Liver (tissue), 8 donors: ENCODE measurements at regions not wholly inside any gene's neighbourhood (a gene's known extent, or its start where the extent isn't known, plus 50 kb on each side); places are given as distances from the start of the nearest gene placed in this dataset.

Experiments used
- DNase-seq: peaks from one replicate; pipeline ENCODE4 v3.0.0-alpha.2; 2017; ENCODE audit warnings: low spot score
- H3K27ac ChIP-seq, 2 donors: one replicate each; pipeline ENCODE4 v1.7.0; 2013; ENCODE audit warnings: inconsistent platforms in 2 of 2, low read length in 2 of 2, control low read depth in 1 of 2, low read depth in 1 of 2, mild to moderate bottlenecking in 1 of 2
- H3K27me3 ChIP-seq, 4 donors: one replicate each; pipeline versions ENCODE4 v1.6.1 to v1.7.0; 2013; ENCODE audit warnings: low read length in 3 of 4, inconsistent platforms in 1 of 4, mild to moderate bottlenecking in 1 of 4, moderate library complexity in 1 of 4; ENCODE audit not compliant: control insufficient read depth in 4 of 4, insufficient read depth in 4 of 4
- H3K36me3 ChIP-seq, 4 donors: one replicate each; pipeline versions ENCODE4 v1.6.1 to v1.7.0; 2013; ENCODE audit warnings: low read length in 3 of 4, mild to moderate bottlenecking in 3 of 4, low read depth in 1 of 4, moderate library complexity in 1 of 4; ENCODE audit not compliant: control insufficient read depth in 4 of 4, insufficient read depth in 3 of 4
- H3K4me1 ChIP-seq, 4 donors: one replicate each; pipeline versions ENCODE4 v1.6.1 to v1.7.0; 2013; ENCODE audit warnings: low read length in 3 of 4, mild to moderate bottlenecking in 3 of 4, moderate library complexity in 1 of 4; ENCODE audit not compliant: control insufficient read depth in 4 of 4, insufficient read depth in 4 of 4
- H3K4me3 ChIP-seq, 3 donors: one replicate each; pipeline versions ENCODE4 v1.6.1 to v1.7.0; 2013; ENCODE audit warnings: low read length in 3 of 3, control low read depth in 1 of 3, low read depth in 1 of 3, mild to moderate bottlenecking in 1 of 3
- H3K9ac ChIP-seq, 2 donors: one replicate each; pipeline ENCODE4 v1.7.0; 2013; ENCODE audit warnings: low read length in 2 of 2, mild to moderate bottlenecking in 2 of 2, moderate library complexity in 2 of 2, control low read depth in 1 of 2, low read depth in 1 of 2
- H3K9me3 ChIP-seq, 4 donors: one replicate each; pipeline versions ENCODE4 v1.6.1 to v1.7.0; 2013; ENCODE audit warnings: low read length in 3 of 4; ENCODE audit not compliant: control insufficient read depth in 4 of 4
- CTCF ChIP-seq: fragments of 150-350 bp; IDR thresholded peaks from 2 replicates; pipeline ENCODE4 v1.5.1; 2017; ENCODE audit warnings: improper control_type of control experiment, low read depth, low read length; ENCODE audit not compliant: missing input control
- EGR1 ChIP-seq, 2 donors: IDR thresholded peaks; 2 replicates each; pipeline ENCODE4 v1.6.1; 2016 to 2018; ENCODE audit warnings: antibody characterized with exemption in 2 of 2, low read depth in 2 of 2
- FOXA1 ChIP-seq: IDR thresholded peaks from 2 replicates; pipeline ENCODE4 v1.6.1; 2016; ENCODE audit warnings: antibody characterized with exemption
- FOXA2 ChIP-seq: IDR thresholded peaks from 2 replicates; pipeline ENCODE4 v1.6.1; 2016; ENCODE audit warnings: antibody characterized with exemption
- GABPA ChIP-seq, 2 donors: IDR thresholded peaks in 1 of 2; conservative IDR thresholded peaks in 1 of 2; 2 replicates each; pipeline ENCODE4 v1.6.1; 2016; ENCODE audit warnings: antibody characterized with exemption in 2 of 2, mild to moderate bottlenecking in 1 of 2, moderate library complexity in 1 of 2
- HNF4A ChIP-seq, 2 donors: conservative IDR thresholded peaks; 2 replicates each; pipeline ENCODE4 v1.6.1; 2016; ENCODE audit warnings: antibody characterized with exemption in 2 of 2, mild to moderate bottlenecking in 2 of 2
- HNF4G ChIP-seq: IDR thresholded peaks from 2 replicates; pipeline ENCODE4 v1.6.1; 2016; ENCODE audit warnings: antibody characterized with exemption
- JUND ChIP-seq, 2 donors: IDR thresholded peaks; 2 replicates each; pipeline ENCODE4 v1.6.1; 2016; ENCODE audit warnings: antibody characterized with exemption in 2 of 2
- NR2F2 ChIP-seq: IDR thresholded peaks from 2 replicates; pipeline ENCODE4 v1.6.1; 2016; ENCODE audit warnings: antibody characterized with exemption
- RAD21 ChIP-seq, 2 donors: IDR thresholded peaks; 2 replicates each; pipeline ENCODE4 v1.6.1; 2016; ENCODE audit warnings: antibody characterized with exemption in 2 of 2, mild to moderate bottlenecking in 2 of 2
- RXRA ChIP-seq, 2 donors: IDR thresholded peaks; 2 replicates each; pipeline ENCODE4 v1.6.1; 2017 to 2018; ENCODE audit warnings: antibody characterized with exemption in 2 of 2, mild to moderate bottlenecking in 1 of 2
- SP1 ChIP-seq: IDR thresholded peaks from 2 replicates; pipeline ENCODE4 v1.6.1; 2018; ENCODE audit warnings: antibody characterized with exemption, mild to moderate bottlenecking
- TAF1 ChIP-seq: conservative IDR thresholded peaks from 2 replicates; pipeline ENCODE4 v1.6.1; 2016; ENCODE audit warnings: antibody characterized with exemption, mild to moderate bottlenecking
- YY1 ChIP-seq: IDR thresholded peaks from 2 replicates; pipeline ENCODE4 v1.6.1; 2016; ENCODE audit warnings: antibody characterized with exemption, mild to moderate bottlenecking
- WGBS: extraction: QIAGEN DNeasy Blood & Tissue Kit; methylation state at CpG from one replicate; pipeline ENCODE4 v1.1.7; 2013; 5-methylcytosine and 5-hydroxymethylcytosine counted together
- TF ChIP-seq, protein P1 (sequence below): IDR thresholded peaks from 2 replicates; pipeline ENCODE4 v1.6.1; 2016; ENCODE audit warnings: antibody characterized with exemption
- TF ChIP-seq, protein P2 (sequence below): IDR thresholded peaks from 2 replicates; pipeline ENCODE4 v1.6.1; 2016; ENCODE audit warnings: antibody characterized with exemption, mild to moderate bottlenecking
- TF ChIP-seq, protein P3 (sequence below): IDR thresholded peaks from 2 replicates; pipeline ENCODE4 v1.6.1; 2016; ENCODE audit warnings: antibody characterized with exemption
- donor health status: healthy.
- donor health status: healthy.
- donor health status: healthy.
- donor health status: healthy.
- donor health status: healthy.

- Histone ChIP-seq H3K27me3 (no peaks in the 10 kb centered on the region), H3K4me3 (no peak overlapping the region), H3K9ac (no peak overlapping the region), H3K27ac (no peak overlapping the region), H3K4me1 (no peaks in the 10 kb centered on the region), H3K36me3 (no peaks in the 10 kb centered on the region), H3K9me3 (no peaks in the 10 kb centered on the region)
- 97% methylated on average over 5 of the region's 5 CpGs for WGBS
- TF ChIP-seq, protein P1, sequence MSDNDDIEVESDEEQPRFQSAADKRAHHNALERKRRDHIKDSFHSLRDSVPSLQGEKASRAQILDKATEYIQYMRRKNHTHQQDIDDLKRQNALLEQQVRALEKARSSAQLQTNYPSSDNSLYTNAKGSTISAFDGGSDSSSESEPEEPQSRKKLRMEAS = no peak
- TF ChIP-seq FOXA2 = no peak
- DNase-seq = no peak
Observed at GRCh38 chr9:82302968-82303655, 314.5 kb downstream of the SPATA31D1 start.

- Histone ChIP-seq H3K4me3 (no peak overlapping the region), H3K9ac (no peak overlapping the region), H3K27me3 (no peaks in the 10 kb centered on the region), H3K27ac (no peak overlapping the region), H3K9me3 (no peaks in the 10 kb centered on the region), H3K36me3 (no peaks in the 10 kb centered on the region), H3K4me1 (peaks cover 0 to 5% (median 2%) of the 10 kb centered on the region in 4 donors)
- no peak for DNase-seq
- 96% methylated on average over 3 of the region's 3 CpGs for WGBS
- TF ChIP-seq FOXA1 = no peak
- no peak for TF ChIP-seq RAD21 (IDR thresholded peaks at IDR 0.05)
- TF ChIP-seq RXRA (IDR thresholded peaks at IDR 0.05) = no peak
- TF ChIP-seq, protein P2, sequence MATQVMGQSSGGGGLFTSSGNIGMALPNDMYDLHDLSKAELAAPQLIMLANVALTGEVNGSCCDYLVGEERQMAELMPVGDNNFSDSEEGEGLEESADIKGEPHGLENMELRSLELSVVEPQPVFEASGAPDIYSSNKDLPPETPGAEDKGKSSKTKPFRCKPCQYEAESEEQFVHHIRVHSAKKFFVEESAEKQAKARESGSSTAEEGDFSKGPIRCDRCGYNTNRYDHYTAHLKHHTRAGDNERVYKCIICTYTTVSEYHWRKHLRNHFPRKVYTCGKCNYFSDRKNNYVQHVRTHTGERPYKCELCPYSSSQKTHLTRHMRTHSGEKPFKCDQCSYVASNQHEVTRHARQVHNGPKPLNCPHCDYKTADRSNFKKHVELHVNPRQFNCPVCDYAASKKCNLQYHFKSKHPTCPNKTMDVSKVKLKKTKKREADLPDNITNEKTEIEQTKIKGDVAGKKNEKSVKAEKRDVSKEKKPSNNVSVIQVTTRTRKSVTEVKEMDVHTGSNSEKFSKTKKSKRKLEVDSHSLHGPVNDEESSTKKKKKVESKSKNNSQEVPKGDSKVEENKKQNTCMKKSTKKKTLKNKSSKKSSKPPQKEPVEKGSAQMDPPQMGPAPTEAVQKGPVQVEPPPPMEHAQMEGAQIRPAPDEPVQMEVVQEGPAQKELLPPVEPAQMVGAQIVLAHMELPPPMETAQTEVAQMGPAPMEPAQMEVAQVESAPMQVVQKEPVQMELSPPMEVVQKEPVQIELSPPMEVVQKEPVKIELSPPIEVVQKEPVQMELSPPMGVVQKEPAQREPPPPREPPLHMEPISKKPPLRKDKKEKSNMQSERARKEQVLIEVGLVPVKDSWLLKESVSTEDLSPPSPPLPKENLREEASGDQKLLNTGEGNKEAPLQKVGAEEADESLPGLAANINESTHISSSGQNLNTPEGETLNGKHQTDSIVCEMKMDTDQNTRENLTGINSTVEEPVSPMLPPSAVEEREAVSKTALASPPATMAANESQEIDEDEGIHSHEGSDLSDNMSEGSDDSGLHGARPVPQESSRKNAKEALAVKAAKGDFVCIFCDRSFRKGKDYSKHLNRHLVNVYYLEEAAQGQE = no peak
- no peak for TF ChIP-seq FOXA2
- no peak for TF ChIP-seq GABPA (IDR thresholded peaks at IDR 0.05 in 1 of 2, conservative IDR thresholded peaks at IDR 0.05 in 1 of 2)
- no peak for TF ChIP-seq EGR1 (IDR thresholded peaks at IDR 0.05; ENCODE audit: low read depth in 2 of 2)
- no peak for TF ChIP-seq NR2F2
- no peak for TF ChIP-seq YY1
- no peak for TF ChIP-seq HNF4G
- no peak for TF ChIP-seq CTCF
- no peak for TF ChIP-seq JUND (IDR thresholded peaks at IDR 0.05)
- TF ChIP-seq, protein P3, sequence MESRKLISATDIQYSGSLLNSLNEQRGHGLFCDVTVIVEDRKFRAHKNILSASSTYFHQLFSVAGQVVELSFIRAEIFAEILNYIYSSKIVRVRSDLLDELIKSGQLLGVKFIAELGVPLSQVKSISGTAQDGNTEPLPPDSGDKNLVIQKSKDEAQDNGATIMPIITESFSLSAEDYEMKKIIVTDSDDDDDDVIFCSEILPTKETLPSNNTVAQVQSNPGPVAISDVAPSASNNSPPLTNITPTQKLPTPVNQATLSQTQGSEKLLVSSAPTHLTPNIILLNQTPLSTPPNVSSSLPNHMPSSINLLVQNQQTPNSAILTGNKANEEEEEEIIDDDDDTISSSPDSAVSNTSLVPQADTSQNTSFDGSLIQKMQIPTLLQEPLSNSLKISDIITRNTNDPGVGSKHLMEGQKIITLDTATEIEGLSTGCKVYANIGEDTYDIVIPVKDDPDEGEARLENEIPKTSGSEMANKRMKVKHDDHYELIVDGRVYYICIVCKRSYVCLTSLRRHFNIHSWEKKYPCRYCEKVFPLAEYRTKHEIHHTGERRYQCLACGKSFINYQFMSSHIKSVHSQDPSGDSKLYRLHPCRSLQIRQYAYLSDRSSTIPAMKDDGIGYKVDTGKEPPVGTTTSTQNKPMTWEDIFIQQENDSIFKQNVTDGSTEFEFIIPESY = no peak
- no peak for TF ChIP-seq SP1
- TF ChIP-seq, protein P1 = no peak
- no peak for TF ChIP-seq TAF1
- TF ChIP-seq HNF4A (conservative IDR thresholded peaks at IDR 0.05) = no peak
Observed at GRCh38 chr9:82308836-82309235, 320.3 kb downstream of the SPATA31D1 start.
